Peyer's patch (tissue), 4 donors: ENCODE measurements at regions not wholly inside any gene's neighbourhood (a gene's known extent, or its start where the extent isn't known, plus 50 kb on each side); places are given as distances from the start of the nearest gene placed in this dataset.

ENCODE experiments used
- POLR2A ChIP-seq, 2 donors: fragments of 450-650 bp; IDR thresholded peaks; one replicate each; pipeline ENCODE4 v1.5.1; 2017; ENCODE audit warnings: antibody characterized with exemption in 2 of 2, mild to moderate bottlenecking in 2 of 2, moderate library complexity in 2 of 2
- TF ChIP-seq, protein P1 (sequence below), 6 experiments: fragments of 450-650 bp in 4 of 6; fragments of 200-600 bp in 2 of 6; sonication (generic) in 1 of 6; IDR thresholded peaks; one replicate each; pipeline ENCODE4 v1.5.1; 2017 to 2019; ENCODE audit warnings: antibody characterized with exemption in 6 of 6, mild to moderate bottlenecking in 3 of 6, moderate library complexity in 1 of 6

DNA sequence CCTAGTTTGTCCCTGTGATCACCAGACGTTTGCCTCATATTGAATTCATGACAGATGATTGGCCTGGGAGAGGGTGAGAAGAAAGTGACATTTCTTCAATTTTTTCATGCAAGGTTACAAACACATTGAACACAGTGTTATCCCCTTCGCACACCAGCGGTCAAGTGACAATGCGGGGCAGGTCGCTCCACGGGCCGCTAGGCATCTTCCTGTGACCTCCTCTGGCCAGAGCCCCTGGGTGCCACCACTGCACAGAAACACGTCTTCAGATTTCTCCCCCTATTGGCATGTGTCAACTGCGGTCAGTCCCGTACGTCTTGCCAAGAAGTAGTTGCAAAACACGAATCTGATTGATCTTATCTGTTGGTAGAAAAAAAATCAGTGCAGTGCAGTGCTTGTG lies 97.1 kb downstream of the PXDC1 start:
- TF ChIP-seq, protein P1, sequence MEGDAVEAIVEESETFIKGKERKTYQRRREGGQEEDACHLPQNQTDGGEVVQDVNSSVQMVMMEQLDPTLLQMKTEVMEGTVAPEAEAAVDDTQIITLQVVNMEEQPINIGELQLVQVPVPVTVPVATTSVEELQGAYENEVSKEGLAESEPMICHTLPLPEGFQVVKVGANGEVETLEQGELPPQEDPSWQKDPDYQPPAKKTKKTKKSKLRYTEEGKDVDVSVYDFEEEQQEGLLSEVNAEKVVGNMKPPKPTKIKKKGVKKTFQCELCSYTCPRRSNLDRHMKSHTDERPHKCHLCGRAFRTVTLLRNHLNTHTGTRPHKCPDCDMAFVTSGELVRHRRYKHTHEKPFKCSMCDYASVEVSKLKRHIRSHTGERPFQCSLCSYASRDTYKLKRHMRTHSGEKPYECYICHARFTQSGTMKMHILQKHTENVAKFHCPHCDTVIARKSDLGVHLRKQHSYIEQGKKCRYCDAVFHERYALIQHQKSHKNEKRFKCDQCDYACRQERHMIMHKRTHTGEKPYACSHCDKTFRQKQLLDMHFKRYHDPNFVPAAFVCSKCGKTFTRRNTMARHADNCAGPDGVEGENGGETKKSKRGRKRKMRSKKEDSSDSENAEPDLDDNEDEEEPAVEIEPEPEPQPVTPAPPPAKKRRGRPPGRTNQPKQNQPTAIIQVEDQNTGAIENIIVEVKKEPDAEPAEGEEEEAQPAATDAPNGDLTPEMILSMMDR (IDR thresholded peaks at IDR 0.05) = no peak
- no peak for TF ChIP-seq POLR2A (IDR thresholded peaks at IDR 0.05)
